GM19035 (cell line): ENCODE measurements at regions not wholly inside any gene's neighbourhood (a gene's known extent, or its start where the extent isn't known, plus 50 kb on each side); places are given as distances from the start of the nearest gene placed in this dataset.
"Not testable (repeated sequence)": the region's sequence is repeated elsewhere in the genome, so short reads cannot be mapped to it uniquely, and the experiment has no call there.

Experiments
- ATAC-seq: cut with Tn5 transposase; IDR thresholded peaks from one replicate; pipeline ENCODE4 v1.9.1; 2021; ENCODE audit not compliant: unreplicated experiment

GRCh38 chr2:105502625-105503334 is 103.9 kb upstream of the FHL2 start:
- ATAC-seq = no peak

DNA sequence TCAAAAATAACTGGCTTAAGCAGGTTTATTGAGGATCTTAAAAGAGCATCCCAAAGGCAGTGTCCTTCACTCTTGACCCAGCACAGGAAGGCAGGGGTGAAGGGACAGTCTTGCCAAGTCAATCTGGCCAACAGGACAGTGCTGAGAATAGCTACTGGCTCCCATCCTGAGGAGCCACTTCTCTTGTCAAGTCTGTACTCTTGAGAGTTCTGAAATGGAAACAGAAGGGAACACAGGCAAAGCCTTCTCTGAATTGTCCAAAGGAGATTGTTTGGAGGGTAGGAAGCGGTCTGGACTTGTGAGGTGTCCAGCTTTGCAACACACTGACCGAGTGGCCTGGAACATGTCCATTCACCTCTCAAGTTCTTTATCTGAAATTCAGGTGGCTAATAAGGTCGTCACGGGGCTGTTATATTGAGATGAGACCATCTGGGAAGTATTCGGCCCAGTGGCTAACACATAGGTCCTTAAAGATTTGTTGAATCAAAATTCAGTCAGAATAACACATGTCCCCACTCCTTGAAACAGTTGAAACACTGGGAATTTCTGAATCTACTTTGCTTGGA is 99.5 kb upstream of the FHL2 start:
- ATAC-seq = no peak

- no peak for ATAC-seq
Measured at GRCh38 chr2:105497094-105497493, 98.2 kb upstream of the FHL2 start.

- ATAC-seq = no peak
Measured at GRCh38 chr2:105496271-105496670, 97.4 kb upstream of the FHL2 start.

DNA sequence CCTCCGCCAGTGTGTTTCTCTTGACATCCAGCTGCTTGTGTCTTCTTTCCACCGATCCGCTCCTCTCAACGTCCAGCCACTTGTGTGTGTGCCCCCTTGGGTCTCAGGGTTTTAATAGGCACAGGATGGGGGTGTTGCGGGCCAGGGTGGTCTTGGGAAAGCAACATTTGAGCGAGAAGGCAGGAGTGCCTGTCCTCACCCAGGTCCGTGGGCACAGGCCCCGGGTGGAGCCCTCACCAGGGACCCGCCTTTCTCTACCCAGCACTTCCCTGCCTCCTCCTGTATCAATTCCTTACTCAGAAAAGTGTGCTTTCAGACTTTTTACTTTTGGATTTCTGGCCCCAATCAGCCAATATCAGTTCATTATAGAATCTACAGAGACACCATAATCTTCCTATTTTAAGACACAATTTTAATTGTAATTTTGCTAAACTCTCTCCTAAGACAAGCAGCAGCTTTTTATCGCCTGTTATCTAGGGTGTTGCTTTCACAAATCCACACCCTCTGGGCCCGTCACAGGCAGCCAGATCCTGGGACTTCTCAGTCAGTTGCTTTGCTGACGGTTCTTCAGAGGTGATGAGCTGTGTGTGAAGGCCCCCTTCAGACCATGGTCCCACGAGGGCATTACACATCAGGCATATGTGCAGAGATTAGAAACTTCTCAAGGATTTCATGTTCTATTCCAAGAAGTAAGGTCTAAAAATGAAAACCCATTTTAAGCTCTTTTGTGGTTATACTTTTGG is 96.0 kb upstream of the FHL2 start:
- no peak for ATAC-seq

DNA sequence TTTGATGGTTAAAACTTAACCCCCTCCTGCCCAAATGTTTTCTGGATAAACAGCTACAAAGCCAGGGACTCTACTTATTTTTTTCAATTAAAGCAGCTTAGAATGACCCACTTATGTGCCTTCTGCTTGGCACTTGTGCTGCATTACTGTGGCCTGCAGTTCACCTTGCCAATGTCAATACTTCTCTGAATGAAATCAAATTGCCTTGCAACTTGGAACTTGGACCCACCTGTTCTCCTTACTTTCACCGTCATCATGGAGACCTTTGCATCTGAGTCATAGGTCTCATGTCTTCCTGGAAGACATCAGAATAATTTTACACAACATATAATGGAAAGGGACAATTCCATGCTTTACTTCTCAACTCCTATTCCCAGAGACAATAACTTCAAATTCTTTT is 92.1 kb upstream of the FHL2 start:
- ATAC-seq = no peak

DNA sequence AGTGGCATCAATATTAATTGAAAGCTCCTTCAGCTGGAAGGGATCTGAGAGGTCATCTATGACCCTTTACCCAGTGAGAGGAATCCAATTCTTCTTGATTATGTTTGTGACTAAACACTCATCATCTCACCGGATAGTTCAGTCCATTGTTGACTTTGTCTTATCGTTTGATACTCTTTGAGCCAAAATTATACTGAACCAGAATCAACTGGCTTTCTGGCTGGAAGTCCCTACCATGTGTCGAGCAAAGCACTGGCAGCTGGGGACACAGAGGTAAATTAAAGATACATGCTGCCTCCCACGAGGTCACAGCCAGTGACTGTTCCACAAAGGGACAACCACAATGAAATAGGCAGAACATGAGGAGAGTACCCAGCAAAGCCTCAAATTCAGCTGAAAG is 91.4 kb upstream of the FHL2 start:
- no peak for ATAC-seq

GRCh38 chr2:105489168-105489878 is 90.5 kb upstream of the FHL2 start:
- ATAC-seq = no peak

- no peak for ATAC-seq
Measured at GRCh38 chr2:105488285-105488684, 89.4 kb upstream of the FHL2 start.

DNA sequence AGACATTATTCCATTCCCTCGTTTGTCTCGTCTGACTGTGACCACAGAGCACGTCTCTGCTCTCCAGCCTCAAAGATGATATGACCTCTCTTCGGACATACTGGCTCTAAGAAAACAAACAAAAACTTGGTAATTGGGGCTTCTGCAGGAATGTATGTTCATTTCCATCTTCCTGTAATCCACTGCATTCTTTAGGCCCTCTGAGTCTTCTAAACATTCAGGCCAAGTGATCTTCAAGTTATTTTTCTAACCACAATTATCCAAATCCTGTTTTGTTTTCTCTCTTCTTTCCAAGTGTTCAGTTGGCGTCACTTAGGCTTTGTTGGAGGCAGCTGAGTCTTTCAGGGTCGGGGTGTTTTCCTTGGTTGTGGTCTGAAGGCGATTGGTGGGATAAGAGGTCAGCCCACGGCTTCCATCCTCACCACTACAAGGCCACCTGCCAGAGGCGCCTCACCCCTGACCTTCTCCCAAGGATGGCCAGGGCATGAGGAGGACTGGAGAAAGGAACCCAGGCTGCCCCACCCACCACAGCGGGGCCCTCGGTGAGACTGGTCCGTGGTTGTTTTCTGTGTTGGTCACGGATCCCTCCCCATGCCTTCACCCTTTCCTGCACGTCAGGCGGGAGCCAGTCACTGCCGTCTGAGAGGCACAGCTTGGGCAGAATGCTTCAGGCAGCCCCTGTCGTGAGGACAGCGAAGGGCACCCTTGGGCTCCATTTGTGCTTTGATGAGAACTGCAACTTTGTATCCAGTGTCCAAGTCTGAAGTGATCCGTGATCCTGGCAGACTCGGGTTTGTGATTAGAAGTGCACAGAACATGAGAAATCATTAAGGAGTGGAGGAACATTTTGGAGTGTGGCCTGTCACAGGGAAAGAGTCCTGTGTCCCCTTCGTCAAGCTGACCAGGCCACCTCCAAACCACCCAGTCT is 88.6 kb upstream of the FHL2 start:
- no peak for ATAC-seq

DNA sequence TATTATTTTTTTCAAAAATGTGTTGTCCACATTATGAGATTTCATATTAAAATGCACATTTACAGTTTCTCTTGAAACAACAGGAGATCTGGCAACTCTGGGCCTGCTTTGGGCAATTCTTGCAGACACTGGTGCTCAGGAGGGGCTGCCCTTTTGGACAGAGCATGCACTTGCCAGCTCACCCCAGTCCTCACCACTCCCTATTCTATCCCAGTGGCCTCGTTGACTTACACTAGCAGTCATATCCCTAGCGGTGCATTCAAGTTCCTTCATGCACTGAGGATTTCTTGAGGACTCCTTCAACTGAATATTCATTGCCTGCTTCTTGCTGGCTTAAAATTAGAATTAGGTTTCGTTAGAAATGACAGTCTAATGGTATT is 87.9 kb upstream of the FHL2 start:
- ATAC-seq = no peak

DNA sequence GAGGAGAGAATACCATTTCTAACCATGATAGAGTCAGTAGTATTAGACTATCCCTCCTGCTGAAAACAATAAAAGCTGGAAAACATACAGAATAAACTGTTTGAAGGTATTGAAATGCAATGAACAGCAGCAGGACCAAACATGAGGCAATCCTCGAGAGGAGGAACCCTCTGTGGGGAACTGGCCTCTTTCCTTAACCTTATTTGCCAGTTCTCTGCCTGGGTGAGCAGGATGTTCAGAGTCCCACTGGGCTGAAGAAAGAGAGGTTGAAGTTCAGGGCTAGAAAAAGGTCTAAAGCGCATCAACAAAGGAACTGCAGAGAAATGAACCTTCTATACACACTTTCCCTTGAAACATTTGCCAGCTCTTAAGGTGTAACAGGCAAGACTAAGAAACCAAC is 79.8 kb upstream of the FHL2 start:
- no peak for ATAC-seq

GRCh38 chr2:105477050-105477620 is 78.3 kb upstream of the FHL2 start:
- ATAC-seq = not testable (repeated sequence)

- ATAC-seq = no peak
Measured at GRCh38 chr2:105473011-105473410, 74.2 kb upstream of the FHL2 start.

DNA sequence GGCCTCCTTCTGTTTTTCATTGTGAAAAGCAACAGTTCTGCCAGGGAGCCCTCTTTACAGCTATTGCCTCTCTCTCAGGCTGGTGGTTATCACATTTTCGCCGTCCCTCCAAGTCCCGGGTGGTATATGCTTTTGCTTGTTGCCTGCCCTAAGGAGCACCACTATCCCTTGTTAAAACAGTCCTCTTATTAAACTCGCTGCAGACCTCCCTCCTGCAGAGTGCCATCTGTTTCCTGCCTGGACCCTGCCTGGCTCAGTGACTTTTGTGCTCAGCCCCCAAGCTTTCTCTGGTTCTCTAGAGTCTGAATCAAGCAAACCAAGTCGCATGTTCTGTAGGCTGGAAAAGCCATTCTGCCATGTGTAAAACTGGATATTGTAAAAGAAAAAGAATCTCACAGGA is 72.1 kb upstream of the FHL2 start:
- no peak for ATAC-seq

DNA sequence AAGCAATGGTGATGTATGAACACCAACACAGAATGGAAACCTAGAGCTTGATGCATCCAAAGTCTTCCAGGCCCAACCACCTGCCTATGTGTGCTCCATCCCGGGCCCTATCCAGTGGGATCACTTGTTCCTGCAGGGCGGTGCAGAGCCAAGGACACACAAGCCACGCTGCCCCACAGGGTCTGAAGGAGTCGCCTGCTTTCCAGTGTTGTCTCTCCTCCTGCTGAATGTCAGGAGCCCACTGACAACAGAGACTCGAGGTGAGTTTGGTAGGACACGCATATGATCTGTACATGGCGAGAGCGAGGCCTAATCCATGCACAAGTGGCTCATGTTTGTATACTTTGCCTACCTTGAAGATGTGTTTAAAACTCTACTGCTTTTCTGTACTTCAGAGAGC is 70.9 kb upstream of the FHL2 start:
- ATAC-seq = no peak

- ATAC-seq = no peak
Measured at GRCh38 chr2:105468582-105469042, 69.8 kb upstream of the FHL2 start.

DNA sequence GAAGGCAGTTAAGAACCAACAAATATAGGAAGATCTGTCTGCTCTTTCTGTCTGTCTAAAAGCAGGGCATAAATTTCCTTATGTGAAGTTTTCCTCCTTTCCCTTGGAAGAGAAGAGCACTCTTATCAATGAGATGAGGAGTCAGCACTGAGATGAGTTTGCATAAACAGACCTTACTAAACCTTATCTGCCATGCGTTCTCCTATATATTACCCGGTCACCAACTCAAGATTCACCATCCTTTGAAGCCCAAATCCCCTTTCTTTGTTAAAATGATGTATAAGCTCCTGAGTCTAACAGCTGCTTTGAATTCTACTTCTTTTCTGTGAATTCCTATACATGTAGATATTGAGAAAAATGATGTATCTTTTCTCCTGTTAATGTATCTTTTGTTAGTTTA is 65.5 kb upstream of the FHL2 start:
- ATAC-seq = no peak

GRCh38 chr2:105460048-105460732 is 61.3 kb upstream of the FHL2 start:
- no peak for ATAC-seq

DNA sequence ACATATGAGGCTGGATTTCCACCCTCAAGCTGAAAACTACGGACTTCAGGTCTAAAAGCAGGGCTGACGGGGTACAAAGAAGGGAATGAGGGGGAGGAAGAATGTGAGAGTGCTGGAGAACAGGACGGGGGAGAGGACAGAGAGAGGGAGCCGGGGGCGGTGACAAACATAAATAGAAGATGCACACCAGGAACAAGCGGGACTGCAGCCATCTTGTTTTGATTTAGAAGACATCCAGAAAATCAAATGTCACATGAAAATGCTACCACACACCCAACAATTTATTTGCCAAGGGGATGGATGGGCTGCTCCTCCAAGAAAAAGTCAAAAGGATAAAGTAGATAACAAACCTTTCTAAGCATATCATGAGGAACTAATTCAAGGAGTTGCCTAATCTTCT is 59.2 kb upstream of the FHL2 start:
- no peak for ATAC-seq
